ENCODE measurements at regions not wholly inside any gene's neighbourhood (a gene's known extent, or its start where the extent isn't known, plus 50 kb on each side); places are given as distances from the start of the nearest gene placed in this dataset.

- TF ChIP-seq, protein P1, sequence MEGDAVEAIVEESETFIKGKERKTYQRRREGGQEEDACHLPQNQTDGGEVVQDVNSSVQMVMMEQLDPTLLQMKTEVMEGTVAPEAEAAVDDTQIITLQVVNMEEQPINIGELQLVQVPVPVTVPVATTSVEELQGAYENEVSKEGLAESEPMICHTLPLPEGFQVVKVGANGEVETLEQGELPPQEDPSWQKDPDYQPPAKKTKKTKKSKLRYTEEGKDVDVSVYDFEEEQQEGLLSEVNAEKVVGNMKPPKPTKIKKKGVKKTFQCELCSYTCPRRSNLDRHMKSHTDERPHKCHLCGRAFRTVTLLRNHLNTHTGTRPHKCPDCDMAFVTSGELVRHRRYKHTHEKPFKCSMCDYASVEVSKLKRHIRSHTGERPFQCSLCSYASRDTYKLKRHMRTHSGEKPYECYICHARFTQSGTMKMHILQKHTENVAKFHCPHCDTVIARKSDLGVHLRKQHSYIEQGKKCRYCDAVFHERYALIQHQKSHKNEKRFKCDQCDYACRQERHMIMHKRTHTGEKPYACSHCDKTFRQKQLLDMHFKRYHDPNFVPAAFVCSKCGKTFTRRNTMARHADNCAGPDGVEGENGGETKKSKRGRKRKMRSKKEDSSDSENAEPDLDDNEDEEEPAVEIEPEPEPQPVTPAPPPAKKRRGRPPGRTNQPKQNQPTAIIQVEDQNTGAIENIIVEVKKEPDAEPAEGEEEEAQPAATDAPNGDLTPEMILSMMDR (IDR thresholded peaks at IDR 0.05), result no peak
- H3K36me3 ChIP-seq (ENCODE audit: insufficient read depth in 1 of 2, low read depth in 1 of 2), result no peaks in the 10 kb centered on the region
- intact Hi-C loops (cut with DNase I), result no loop called here
- H3K9me3 ChIP-seq, result no peaks in the 10 kb centered on the region
- no peak overlapping the region for H3K27ac ChIP-seq
- no peak for DNase-seq
- H3K4me1 ChIP-seq, result no peaks in the 10 kb centered on the region
- ATAC-seq, result no peak
- no peaks in the 10 kb centered on the region for H3K27me3 ChIP-seq (ENCODE audit: insufficient read depth in 3 of 3, low read length in 2 of 3)
- H3K4me3 ChIP-seq, result no peak overlapping the region
- 45 to 51% (median 51%) methylated on average over 2 of the region's 2 CpGs for WGBS, 3 donors
Measured at GRCh38 chr11:23509821-23510220, 649.5 kb upstream of the CCDC179 start.

DNA sequence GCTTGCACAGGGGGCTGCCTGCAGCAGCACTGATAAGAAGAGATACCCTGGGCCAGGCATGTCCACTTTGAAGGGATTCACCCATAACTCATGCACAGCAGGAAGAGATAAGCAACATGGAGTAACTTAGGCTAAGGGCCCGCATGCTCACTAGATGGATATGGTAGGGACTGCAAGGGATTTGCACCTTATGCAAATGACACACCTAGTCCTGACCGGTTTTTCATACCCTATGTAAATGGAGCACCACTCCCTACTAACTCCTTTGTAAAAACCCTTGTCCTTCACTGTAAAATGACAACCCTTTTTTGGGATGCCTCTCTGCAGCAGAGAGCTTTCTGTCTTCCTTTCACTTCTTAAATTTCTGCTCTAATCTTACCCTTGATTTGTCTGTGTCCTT is 658.9 kb upstream of the CCDC179 start:
- H3K9me3 ChIP-seq, result no peaks in the 10 kb centered on the region
- DNase-seq, result no peak
- TF ChIP-seq, protein P1 (IDR thresholded peaks at IDR 0.05), result no peak
- no peak overlapping the region for H3K4me3 ChIP-seq
- H3K4me1 ChIP-seq, result no peaks in the 10 kb centered on the region
- intact Hi-C loops (cut with DNase I), result no loop called here
- ATAC-seq, result no peak
- 63 to 71% (median 69%) methylated on average over 2 of the region's 2 CpGs for WGBS, 3 donors
- H3K27ac ChIP-seq, result no peak overlapping the region
- no peaks in the 10 kb centered on the region for H3K36me3 ChIP-seq (ENCODE audit: insufficient read depth in 1 of 2, low read depth in 1 of 2)
- no peaks in the 10 kb centered on the region for H3K27me3 ChIP-seq (ENCODE audit: insufficient read depth in 3 of 3, low read length in 2 of 3)

- DNase-seq (no peak), ATAC-seq (no peak)
- 89 to 97% (median 92%) methylated on average over 11 of the region's 11 CpGs for WGBS, 3 donors
- Histone ChIP-seq H3K27ac (no peak overlapping the region), H3K4me3 (no peak overlapping the region), H3K36me3 (ENCODE audit: insufficient read depth in 1 of 2, low read depth in 1 of 2) (no peaks in the 10 kb centered on the region), H3K27me3 (ENCODE audit: insufficient read depth in 3 of 3, low read length in 2 of 3) (no peaks in the 10 kb centered on the region), H3K4me1 (no peaks in the 10 kb centered on the region), H3K9me3 (no peaks in the 10 kb centered on the region)
- intact Hi-C loops (cut with DNase I), result no loop called here
- TF ChIP-seq, protein P1 (IDR thresholded peaks at IDR 0.05), result no peak
Measured at GRCh38 chr11:23520226-23520960, 660.1 kb upstream of the CCDC179 start.

DNA sequence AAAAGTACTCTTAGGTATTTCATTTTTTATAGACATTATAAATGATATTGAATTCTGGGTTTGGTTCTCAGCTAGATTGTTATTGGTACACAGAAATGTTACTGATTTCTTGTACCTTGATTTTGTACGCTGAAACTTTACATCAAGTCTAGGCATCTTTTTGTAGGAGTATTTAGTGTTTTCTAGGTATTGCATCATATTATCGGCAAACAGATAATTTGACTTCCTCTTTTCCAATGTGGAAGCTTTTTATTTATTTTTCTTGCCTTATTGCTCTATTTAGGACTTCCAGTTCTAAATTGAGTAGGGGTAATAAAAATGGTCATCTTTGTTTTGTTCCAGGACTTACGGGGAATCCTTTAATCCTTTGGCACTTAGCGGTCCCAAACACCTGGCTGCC is 676.6 kb upstream of the CCDC179 start:
- TF ChIP-seq, protein P1 (IDR thresholded peaks at IDR 0.05), result no peak
- DNase-seq (no peak), ATAC-seq (no peak)
- intact Hi-C loops (cut with DNase I), result no loop called here
- Histone ChIP-seq H3K4me1 (no peaks in the 10 kb centered on the region), H3K27ac (no peak overlapping the region), H3K27me3 (ENCODE audit: insufficient read depth in 3 of 3, low read length in 2 of 3) (no peaks in the 10 kb centered on the region), H3K4me3 (no peak overlapping the region), H3K36me3 (ENCODE audit: insufficient read depth in 1 of 2, low read depth in 1 of 2) (no peaks in the 10 kb centered on the region), H3K9me3 (peaks cover 3% of the 10 kb centered on the region)
- WGBS, 3 donors, result 71 to 79% (median 76%) methylated on average over 4 of the region's 4 CpGs

GRCh38 chr11:23539556-23539955 is 679.3 kb upstream of the CCDC179 start:
- TF ChIP-seq, protein P1 (IDR thresholded peaks at IDR 0.05), result no peak
- Histone ChIP-seq H3K27ac (no peak overlapping the region), H3K27me3 (ENCODE audit: insufficient read depth in 3 of 3, low read length in 2 of 3) (peaks cover 0 to 3% (median 0%) of the 10 kb centered on the region in 3 donors), H3K9me3 (peaks cover 3% of the 10 kb centered on the region), H3K4me3 (no peak overlapping the region), H3K36me3 (ENCODE audit: insufficient read depth in 1 of 2, low read depth in 1 of 2) (no peaks in the 10 kb centered on the region), H3K4me1 (no peaks in the 10 kb centered on the region)
- DNase-seq (no peak), ATAC-seq (no peak)
- intact Hi-C loops (cut with DNase I), result no loop called here
- 71 to 81% (median 77%) methylated on average over 5 of the region's 5 CpGs for WGBS, 3 donors
